Endodermal cell (in vitro differentiated cells): ENCODE measurements at regions not wholly inside any gene's neighbourhood (a gene's known extent, or its start where the extent isn't known, plus 50 kb on each side); places are given as distances from the start of the nearest gene placed in this dataset.

Experiments used
- DNase-seq: peaks from one replicate; pipeline ENCODE4 v3.0.0-alpha.2; 2017
- H3K27ac ChIP-seq: 2 replicates; pipeline ENCODE4 v1.5.1; 2013; ENCODE audit warnings: mild to moderate bottlenecking, low read depth, low read length, moderate library complexity
- H3K27me3 ChIP-seq: 2 replicates; pipeline ENCODE4 v1.6.1; 2013; ENCODE audit warnings: mild to moderate bottlenecking, low read length, moderate library complexity; ENCODE audit not compliant: insufficient read depth, control insufficient read depth, poor library complexity, severe bottlenecking
- H3K36me3 ChIP-seq: 2 replicates; pipeline ENCODE4 v1.7.0; 2013; ENCODE audit warnings: mild to moderate bottlenecking, low read length, moderate library complexity; ENCODE audit not compliant: control insufficient read depth, insufficient read depth
- H3K4me1 ChIP-seq: one replicate; pipeline ENCODE4 v1.7.0; 2013; ENCODE audit warnings: low read length; ENCODE audit not compliant: control insufficient read depth, insufficient read depth
- H3K4me3 ChIP-seq: 2 replicates; pipeline ENCODE4 v1.5.1; 2013; ENCODE audit warnings: mild to moderate bottlenecking, low read length, moderate library complexity
- H3K9ac ChIP-seq: 2 replicates; pipeline ENCODE4 v1.6.1; 2013; ENCODE audit warnings: mild to moderate bottlenecking, low read length, moderate library complexity; ENCODE audit not compliant: poor library complexity, severe bottlenecking; ENCODE audit errors: extremely low read depth
- H3K9me3 ChIP-seq: 2 replicates; pipeline ENCODE4 v1.6.1; 2013; ENCODE audit warnings: mild to moderate bottlenecking, low read length, moderate library complexity; ENCODE audit not compliant: control insufficient read depth
- H3K27ac Mint-ChIP-seq: 2 replicates; pipeline ENCODE4 v1.8.0; 2020; ENCODE audit warnings: mixed read lengths
- H3K27me3 Mint-ChIP-seq: 2 replicates; pipeline ENCODE4 v1.8.0; 2021; ENCODE audit warnings: mild to moderate bottlenecking, mixed read lengths; ENCODE audit not compliant: insufficient read depth
- H3K36me3 Mint-ChIP-seq: 2 replicates; pipeline ENCODE4 v1.8.0; 2020; ENCODE audit warnings: low read depth, mixed read lengths
- H3K4me1 Mint-ChIP-seq: 2 replicates; pipeline ENCODE4 v1.8.0; 2020; ENCODE audit warnings: mixed read lengths
- H3K4me3 Mint-ChIP-seq: 2 replicates; pipeline ENCODE4 v1.8.0; 2020; ENCODE audit warnings: mild to moderate bottlenecking, moderate library complexity, mixed read lengths
- H3K9me3 Mint-ChIP-seq: 2 replicates; pipeline ENCODE4 v1.8.0; 2020; ENCODE audit warnings: mild to moderate bottlenecking, mixed read lengths
- WGBS, 2 experiments: methylation state at CpG; one replicate each; pipeline versions ENCODE4 v1.1.5 to v1.1.7; 2013; ENCODE audit warnings: missing lambda C conversion rate in 2 of 2, mixed read lengths in 1 of 2; ENCODE audit not compliant: insufficient coverage in 1 of 2, insufficient read length in 1 of 2; 5-methylcytosine and 5-hydroxymethylcytosine counted together
- TF ChIP-seq, protein P1 (sequence below): fragments of 200-600 bp; sonication (generic); conservative IDR thresholded peaks from 2 replicates; pipeline ENCODE4 v1.5.0; 2021; ENCODE audit warnings: antibody characterized with exemption, mild to moderate bottlenecking

DNA sequence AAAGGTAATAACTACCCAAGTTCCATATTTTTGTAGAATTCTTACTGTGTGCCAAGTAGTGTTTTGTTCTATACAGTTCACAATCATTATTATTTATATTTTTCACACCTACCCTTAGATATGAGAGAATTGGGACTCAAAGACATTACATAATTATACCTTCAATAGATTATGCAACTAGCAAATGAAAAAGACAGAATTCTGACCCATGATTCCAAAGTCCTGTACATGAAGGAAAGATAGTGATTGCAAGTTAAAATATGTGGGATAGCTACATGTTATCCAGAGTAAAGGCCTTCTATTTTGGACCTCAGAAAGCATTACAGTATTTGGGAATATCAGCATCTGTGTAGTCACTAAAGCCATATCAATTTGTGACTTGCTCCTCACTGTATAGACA lies 581.0 kb downstream of the ELAVL2 start:
- Mint-ChIP-seq H3K27me3 (no peaks in the 10 kb centered on the region), H3K27ac (no peak overlapping the region), H3K4me1 (no peaks in the 10 kb centered on the region), H3K9me3 (peaks cover 14% of the 10 kb centered on the region), H3K4me3 (no peak overlapping the region), H3K36me3 (no peaks in the 10 kb centered on the region)
- H3K27me3 ChIP-seq: no peaks in the 10 kb centered on the region
- H3K4me1 ChIP-seq: no peaks in the 10 kb centered on the region
- DNase-seq: no peak
- no peak overlapping the region for H3K4me3 ChIP-seq
- H3K9ac ChIP-seq: no peak overlapping the region
- TF ChIP-seq, protein P1, sequence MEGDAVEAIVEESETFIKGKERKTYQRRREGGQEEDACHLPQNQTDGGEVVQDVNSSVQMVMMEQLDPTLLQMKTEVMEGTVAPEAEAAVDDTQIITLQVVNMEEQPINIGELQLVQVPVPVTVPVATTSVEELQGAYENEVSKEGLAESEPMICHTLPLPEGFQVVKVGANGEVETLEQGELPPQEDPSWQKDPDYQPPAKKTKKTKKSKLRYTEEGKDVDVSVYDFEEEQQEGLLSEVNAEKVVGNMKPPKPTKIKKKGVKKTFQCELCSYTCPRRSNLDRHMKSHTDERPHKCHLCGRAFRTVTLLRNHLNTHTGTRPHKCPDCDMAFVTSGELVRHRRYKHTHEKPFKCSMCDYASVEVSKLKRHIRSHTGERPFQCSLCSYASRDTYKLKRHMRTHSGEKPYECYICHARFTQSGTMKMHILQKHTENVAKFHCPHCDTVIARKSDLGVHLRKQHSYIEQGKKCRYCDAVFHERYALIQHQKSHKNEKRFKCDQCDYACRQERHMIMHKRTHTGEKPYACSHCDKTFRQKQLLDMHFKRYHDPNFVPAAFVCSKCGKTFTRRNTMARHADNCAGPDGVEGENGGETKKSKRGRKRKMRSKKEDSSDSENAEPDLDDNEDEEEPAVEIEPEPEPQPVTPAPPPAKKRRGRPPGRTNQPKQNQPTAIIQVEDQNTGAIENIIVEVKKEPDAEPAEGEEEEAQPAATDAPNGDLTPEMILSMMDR: no peak
- H3K9me3 ChIP-seq: no peaks in the 10 kb centered on the region
- no peaks in the 10 kb centered on the region for H3K36me3 ChIP-seq
- no peak overlapping the region for H3K27ac ChIP-seq

DNA sequence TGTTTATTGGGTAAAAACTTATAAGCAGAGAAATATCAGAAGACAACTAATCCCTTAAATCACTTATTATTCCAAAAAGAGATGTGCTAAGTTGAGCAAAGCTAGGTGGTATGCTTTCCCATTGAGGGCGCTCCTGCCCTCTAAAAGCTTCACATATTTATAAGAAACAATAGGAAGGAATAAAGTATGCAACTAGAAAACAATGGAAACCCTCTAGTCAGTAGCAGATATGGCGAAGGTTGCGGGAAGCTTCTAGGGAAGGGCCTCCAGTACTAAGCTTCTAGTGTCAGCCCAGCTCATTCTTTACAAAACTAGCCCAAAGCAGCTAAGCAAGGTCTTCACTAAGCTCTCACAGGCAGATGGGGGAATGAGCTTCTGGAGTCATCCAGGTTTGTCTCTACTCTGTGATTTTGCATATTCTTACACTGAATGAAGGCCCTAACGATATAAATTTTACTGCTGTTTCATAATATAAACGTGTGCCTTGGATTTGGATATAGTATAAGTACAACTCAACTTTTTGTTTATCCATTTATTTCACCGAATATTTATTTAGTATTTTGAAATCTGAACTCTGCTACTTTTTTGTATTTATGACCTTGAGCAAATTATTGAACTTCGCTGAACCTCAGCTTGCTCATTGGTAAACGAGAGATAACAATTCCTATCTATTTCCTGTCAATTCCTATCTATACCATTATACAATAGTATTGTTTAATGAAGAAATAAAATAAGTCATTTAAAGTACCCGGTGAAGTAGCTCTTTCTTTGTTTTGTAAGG lies 571.4 kb downstream of the ELAVL2 start:
- WGBS, 2 experiments: 69 to 88% methylated on average over 2 to 7 of the region's 9 CpGs
- Mint-ChIP-seq H3K36me3 (no peaks in the 10 kb centered on the region), H3K4me3 (no peak overlapping the region), H3K9me3 (peaks cover 4% of the 10 kb centered on the region), H3K27me3 (no peaks in the 10 kb centered on the region), H3K27ac (no peak overlapping the region), H3K4me1 (no peaks in the 10 kb centered on the region)
- Histone ChIP-seq H3K9ac (no peak overlapping the region), H3K27ac (no peak overlapping the region), H3K4me3 (no peak overlapping the region), H3K4me1 (no peaks in the 10 kb centered on the region), H3K27me3 (no peaks in the 10 kb centered on the region), H3K36me3 (no peaks in the 10 kb centered on the region), H3K9me3 (no peaks in the 10 kb centered on the region)
- DNase-seq: peak; percentile 56
- TF ChIP-seq, protein P1: peak; percentile 34

DNA sequence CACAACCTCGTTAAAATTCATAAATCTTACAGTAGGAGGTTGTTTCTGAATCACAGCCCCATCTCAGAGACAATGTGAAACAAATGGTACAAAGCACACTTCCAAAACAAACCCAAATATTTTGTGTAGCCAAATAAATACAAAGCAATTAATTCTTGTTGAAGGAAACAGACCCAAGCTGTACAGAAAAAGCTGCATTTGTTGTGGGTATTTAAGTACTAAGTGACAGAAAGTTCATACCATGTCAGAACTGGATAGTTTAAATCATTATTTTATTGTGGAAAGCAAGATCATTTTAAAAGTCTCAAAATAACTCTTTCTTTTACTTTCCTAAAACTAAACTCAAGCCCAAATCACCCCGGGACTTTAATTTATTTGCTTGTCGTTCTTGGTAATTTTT lies 570.7 kb downstream of the ELAVL2 start:
- Histone ChIP-seq H3K4me1 (no peaks in the 10 kb centered on the region), H3K9ac (no peak overlapping the region), H3K27me3 (no peaks in the 10 kb centered on the region), H3K27ac (no peak overlapping the region), H3K36me3 (no peaks in the 10 kb centered on the region), H3K4me3 (no peak overlapping the region), H3K9me3 (no peaks in the 10 kb centered on the region)
- Mint-ChIP-seq H3K4me3 (no peak overlapping the region), H3K27ac (no peak overlapping the region), H3K4me1 (no peaks in the 10 kb centered on the region), H3K9me3 (peaks cover 4% of the 10 kb centered on the region), H3K27me3 (no peaks in the 10 kb centered on the region), H3K36me3 (no peaks in the 10 kb centered on the region)
- no peak for DNase-seq
- WGBS, 2 experiments: 94% methylated on average over 3 of the region's 3 CpGs; no CpG with 5 or more reads in 1 of the 2 experiments
- TF ChIP-seq, protein P1: no peak
